ENCODE measurements at regions not wholly inside any gene's neighbourhood (a gene's known extent, or its start where the extent isn't known, plus 50 kb on each side); places are given as distances from the start of the nearest gene placed in this dataset.

- TF ChIP-seq REST (IDR thresholded peaks at IDR 0.05; ENCODE audit: low read depth) = no peak
- no peak for TF ChIP-seq FOXM1 (IDR thresholded peaks at IDR 0.05; ENCODE audit: borderline replicate concordance, low read depth)
- TF ChIP-seq EP300 (IDR thresholded peaks at IDR 0.05; ENCODE audit: borderline replicate concordance) = no peak
- no peak for TF ChIP-seq YY1 (IDR thresholded peaks at IDR 0.05; ENCODE audit: low read depth)
Observed at GRCh38 chr5:86760661-86761060, 142.9 kb downstream of the COX7C start.

GRCh38 chr5:86763929-86764328, 146.2 kb downstream of the COX7C start:
- TF ChIP-seq EGR1 (IDR thresholded peaks at IDR 0.05) (no peak), REST (IDR thresholded peaks at IDR 0.05; ENCODE audit: low read depth) (no peak), ZBTB7A (IDR thresholded peaks at IDR 0.05; ENCODE audit: low read depth) (no peak), CEBPB (IDR thresholded peaks at IDR 0.05) (no peak), RAD21 (IDR thresholded peaks at IDR 0.05; ENCODE audit: low read depth) (no peak), USF1 (IDR thresholded peaks at IDR 0.05) (no peak), CREB1 (IDR thresholded peaks at IDR 0.05; ENCODE audit: low read depth) (no peak), YY1 (IDR thresholded peaks at IDR 0.05; ENCODE audit: low read depth) (no peak), TEAD4 (IDR thresholded peaks at IDR 0.05) (no peak), TAF1 (IDR thresholded peaks at IDR 0.05; ENCODE audit: low read depth) (no peak), TCF12 (IDR thresholded peaks at IDR 0.05; ENCODE audit: low read depth) (no peak), EP300 (IDR thresholded peaks at IDR 0.05; ENCODE audit: borderline replicate concordance) (no peak), FOXM1 (IDR thresholded peaks at IDR 0.05; ENCODE audit: borderline replicate concordance, low read depth) (no peak), NFIC (IDR thresholded peaks at IDR 0.05) (no peak)
- TF ChIP-seq, protein P1, sequence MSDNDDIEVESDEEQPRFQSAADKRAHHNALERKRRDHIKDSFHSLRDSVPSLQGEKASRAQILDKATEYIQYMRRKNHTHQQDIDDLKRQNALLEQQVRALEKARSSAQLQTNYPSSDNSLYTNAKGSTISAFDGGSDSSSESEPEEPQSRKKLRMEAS (IDR thresholded peaks at IDR 0.05) = no peak

DNA sequence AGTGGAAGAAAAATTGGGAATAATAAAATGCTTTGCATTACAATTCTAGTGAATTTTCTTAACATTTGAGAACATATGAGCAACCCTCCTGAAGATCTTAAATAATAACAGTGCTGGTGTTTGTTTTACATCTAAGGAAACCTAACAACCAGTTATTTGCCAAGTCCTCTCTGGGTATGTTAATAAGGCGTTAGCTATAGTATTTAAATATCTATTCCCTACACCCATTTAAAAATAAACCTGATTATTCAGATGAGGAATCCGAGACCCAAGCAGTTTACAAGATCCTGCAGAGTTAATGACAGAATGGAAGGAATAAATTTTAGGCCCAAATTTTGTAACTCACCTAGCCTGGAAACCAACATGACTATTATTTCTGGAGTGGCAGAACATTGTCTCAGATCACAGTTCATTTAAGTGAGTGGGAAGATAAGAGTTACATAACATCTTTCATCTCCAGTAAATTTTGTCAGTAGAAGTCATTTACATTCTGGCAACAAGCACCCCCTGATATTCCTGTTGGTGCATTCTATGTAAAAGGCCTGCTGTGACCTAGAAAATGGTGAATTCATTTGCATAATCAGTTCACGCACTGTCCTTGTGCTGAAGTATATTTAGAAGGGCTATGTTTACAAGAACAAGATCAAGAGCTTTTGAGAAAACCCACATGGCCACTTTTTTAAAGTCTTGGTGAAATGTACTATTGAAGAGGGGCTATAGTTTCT, 148.2 kb downstream of the COX7C start:
- TF ChIP-seq YY1 (IDR thresholded peaks at IDR 0.05; ENCODE audit: low read depth) (no peak), NFIC (IDR thresholded peaks at IDR 0.05) (no peak), TCF12 (IDR thresholded peaks at IDR 0.05; ENCODE audit: low read depth) (no peak), TEAD4 (IDR thresholded peaks at IDR 0.05) (no peak), ZBTB7A (IDR thresholded peaks at IDR 0.05; ENCODE audit: low read depth) (no peak)
- TF ChIP-seq, protein P1 (IDR thresholded peaks at IDR 0.05) = no peak

- TF ChIP-seq TEAD4 (IDR thresholded peaks at IDR 0.05) (no peak), NFIC (IDR thresholded peaks at IDR 0.05) (no peak), FOXM1 (IDR thresholded peaks at IDR 0.05; ENCODE audit: borderline replicate concordance, low read depth) (no peak), CEBPB (IDR thresholded peaks at IDR 0.05) (no peak), REST (IDR thresholded peaks at IDR 0.05; ENCODE audit: low read depth) (no peak), ZBTB7A (IDR thresholded peaks at IDR 0.05; ENCODE audit: low read depth) (no peak), USF1 (IDR thresholded peaks at IDR 0.05) (no peak)
- TF ChIP-seq, protein P1 (IDR thresholded peaks at IDR 0.05) = no peak
Observed at GRCh38 chr5:86768699-86769202, 151.0 kb downstream of the COX7C start.
